ENCODE measurements at regions not wholly inside any gene's neighbourhood (a gene's known extent, or its start where the extent isn't known, plus 50 kb on each side); places are given as distances from the start of the nearest gene placed in this dataset.

GRCh38 chr10:131444286-131444685 lies 132.8 kb upstream of the TCERG1L start:
- Histone ChIP-seq H3K4me3 (ENCODE audit: low read length) (no peak overlapping the region), H3K9me2 (replicated peaks; ENCODE audit: low read length) (no peaks in the 10 kb centered on the region), H3K4me2 (ENCODE audit: low read length) (no peak overlapping the region), H3K9ac (ENCODE audit: low read length) (no peak overlapping the region), H3K9me3 (ENCODE audit: low read length) (no peaks in the 10 kb centered on the region), H3K27ac (ENCODE audit: low read length) (no peak overlapping the region), H3F3A (ENCODE audit: low read length, unreplicated experiment) (no peaks in the 10 kb centered on the region), H4K20me1 (ENCODE audit: low read length) (no peaks in the 10 kb centered on the region), H3K27me3 (ENCODE audit: low read length) (peaks cover 30% of the 10 kb centered on the region; the same call in 1 of the 2 replicates), H3K79me2 (ENCODE audit: low read length) (no peaks in the 10 kb centered on the region), H3K4me1 (ENCODE audit: insufficient read depth, low read length) (no peaks in the 10 kb centered on the region), H2AFZ (ENCODE audit: low read length) (no peak overlapping the region), H3K36me3 (ENCODE audit: low read depth, low read length) (no peaks in the 10 kb centered on the region)
- intact Hi-C loops (cut with micrococcal nuclease), result no loop called here
- ATAC-seq (no peak), DNase-seq (no peak)
- no peak for TF ChIP-seq CTCF (conservative IDR thresholded peaks at IDR 0.05; ENCODE audit: low read depth, low read length)
- no peak for TF ChIP-seq EZH2phosphoT487 (IDR thresholded peaks at IDR 0.05; ENCODE audit: borderline replicate concordance, low read length)
- TF ChIP-seq EZH2 (IDR thresholded peaks at IDR 0.05; ENCODE audit: low read length, unreplicated experiment), result no peak
- BruUV-seq (replicated peaks), result no TSS peak
- ChIA-PET CTCF (no interaction called here), POLR2A (ENCODE audit: unreplicated experiment) (no interaction called here)

- H3K9me3 ChIP-seq (ENCODE audit: low read length), result no peaks in the 10 kb centered on the region
- ATAC-seq (no peak), DNase-seq (no peak)
- TF ChIP-seq EZH2 (IDR thresholded peaks at IDR 0.05; ENCODE audit: low read length, unreplicated experiment) (no peak), EZH2phosphoT487 (IDR thresholded peaks at IDR 0.05; ENCODE audit: borderline replicate concordance, low read length) (no peak), CTCF (conservative IDR thresholded peaks at IDR 0.05; ENCODE audit: low read depth, low read length) (no peak)
- H3K9me2 ChIP-seq (replicated peaks; ENCODE audit: low read length), result no peaks in the 10 kb centered on the region
- no peaks in the 10 kb centered on the region for H3K36me3 ChIP-seq (ENCODE audit: low read depth, low read length)
- H3K9ac ChIP-seq (ENCODE audit: low read length), result no peak overlapping the region
- BruUV-seq (replicated peaks), result no TSS peak
- H4K20me1 ChIP-seq (ENCODE audit: low read length), result no peaks in the 10 kb centered on the region
- no peak overlapping the region for H3K27ac ChIP-seq (ENCODE audit: low read length)
- H3K79me2 ChIP-seq (ENCODE audit: low read length), result no peaks in the 10 kb centered on the region
- no peak overlapping the region for H3K4me2 ChIP-seq (ENCODE audit: low read length)
- H3K27me3 ChIP-seq (ENCODE audit: low read length), result peaks cover 23% of the 10 kb centered on the region; the same call in 1 of the 2 replicates
- CTCF ChIA-PET, result no interaction called here
- intact Hi-C loops (cut with micrococcal nuclease), result no loop called here
- POLR2A ChIA-PET (ENCODE audit: unreplicated experiment), result no interaction called here
- no peak overlapping the region for H3K4me3 ChIP-seq (ENCODE audit: low read length)
- H2AFZ ChIP-seq (ENCODE audit: low read length), result no peak overlapping the region
- H3K4me1 ChIP-seq (ENCODE audit: insufficient read depth, low read length), result no peaks in the 10 kb centered on the region
- H3F3A ChIP-seq (ENCODE audit: low read length, unreplicated experiment), result no peaks in the 10 kb centered on the region
Measured at GRCh38 chr10:131444862-131445461, 133.4 kb upstream of the TCERG1L start.

GRCh38 chr10:131445623-131446022 lies 134.1 kb upstream of the TCERG1L start:
- intact Hi-C loops (cut with micrococcal nuclease), result no loop called here
- Histone ChIP-seq H3K9me3 (ENCODE audit: low read length) (no peaks in the 10 kb centered on the region), H3K4me3 (ENCODE audit: low read length) (no peak overlapping the region), H3K4me1 (ENCODE audit: insufficient read depth, low read length) (no peaks in the 10 kb centered on the region), H3K27ac (ENCODE audit: low read length) (no peak overlapping the region), H3K9me2 (replicated peaks; ENCODE audit: low read length) (no peaks in the 10 kb centered on the region), H3F3A (ENCODE audit: low read length, unreplicated experiment) (no peaks in the 10 kb centered on the region), H3K9ac (ENCODE audit: low read length) (no peak overlapping the region), H2AFZ (ENCODE audit: low read length) (no peak overlapping the region), H3K4me2 (ENCODE audit: low read length) (no peak overlapping the region), H3K27me3 (ENCODE audit: low read length) (peaks cover 17% of the 10 kb centered on the region; the same call in 1 of the 2 replicates), H4K20me1 (ENCODE audit: low read length) (no peaks in the 10 kb centered on the region), H3K36me3 (ENCODE audit: low read depth, low read length) (no peaks in the 10 kb centered on the region), H3K79me2 (ENCODE audit: low read length) (no peaks in the 10 kb centered on the region)
- ChIA-PET POLR2A (ENCODE audit: unreplicated experiment) (no interaction called here), CTCF (no interaction called here)
- DNase-seq, result no peak
- no peak for ATAC-seq
- no peak for TF ChIP-seq CTCF (conservative IDR thresholded peaks at IDR 0.05; ENCODE audit: low read depth, low read length)
- TF ChIP-seq EZH2 (IDR thresholded peaks at IDR 0.05; ENCODE audit: low read length, unreplicated experiment), result no peak
- TF ChIP-seq EZH2phosphoT487 (IDR thresholded peaks at IDR 0.05; ENCODE audit: borderline replicate concordance, low read length), result no peak
- BruUV-seq (replicated peaks), result no TSS peak
